Endothelial cell of umbilical vein (primary cell): ENCODE measurements at regions not wholly inside any gene's neighbourhood (a gene's known extent, or its start where the extent isn't known, plus 50 kb on each side); places are given as distances from the start of the nearest gene placed in this dataset.

Source experiments
- BruUV-seq: library from RNA; stranded (reverse); fragments of 400-500 nt; replicated peaks from 2 replicates; lab custom pipeline; 2021; lab: Mats Ljungman, UMichigan
- CTCF ChIA-PET: fragments of 300-600, 350-600 bp; sonication (Branson Sonifier 250); formaldehyde crosslinking; loops from one replicate; lab custom pipeline; 2021; ENCODE audit warnings: antibody characterized with exemption, inconsistent platforms; lab: Charles Lee
- POLR2A ChIA-PET: fragments of 300-600, 350-600 bp; sonication (Branson Sonifier 250); formaldehyde crosslinking; loops from one replicate; lab custom pipeline; 2021; ENCODE audit warnings: antibody characterized with exemption, inconsistent platforms; lab: Charles Lee
- DNase-seq: peaks from one replicate; pipeline ENCODE4 v3.0.0-alpha.2; 2011; ENCODE audit warnings: low read depth, low spot score
- FAIRE-seq: peaks from 2 replicates; lab custom pipeline; 2011; peaks lifted over from hg19 to GRCh38; lab: Jason Lieb, UNC
- H2AFZ ChIP-seq: 2 replicates; pipeline ENCODE4 v1.6.0; 2012; ENCODE audit warnings: low read depth, low read length, control low read depth, inconsistent platforms
- H3K27ac ChIP-seq: 2 replicates; pipeline ENCODE4 v1.5.1; 2011; ENCODE audit warnings: low read depth, mild to moderate bottlenecking, control low read depth, low read length, moderate library complexity; ENCODE audit not compliant: insufficient read depth
- H3K27me3 ChIP-seq, 2 experiments: 2 replicates each; pipeline versions ENCODE4 v1.6.0 to v1.6.1; 2011; ENCODE audit warnings: low read length in 2 of 2, mixed read lengths in 1 of 2; ENCODE audit not compliant: control insufficient read depth in 2 of 2, insufficient read depth in 2 of 2
- H3K36me3 ChIP-seq, 2 experiments: 2 replicates in 1 of 2; 3 replicates in 1 of 2; pipeline ENCODE4 v1.5.1; 2011; ENCODE audit warnings: low read length in 2 of 2, mild to moderate bottlenecking in 1 of 2, moderate library complexity in 1 of 2; ENCODE audit not compliant: control insufficient read depth in 2 of 2, insufficient read depth in 2 of 2; ENCODE audit errors: extremely low read depth in 1 of 2
- H3K4me1 ChIP-seq: 3 replicates; pipeline ENCODE4 v1.5.1; 2011; ENCODE audit warnings: mild to moderate bottlenecking, low read length; ENCODE audit not compliant: control insufficient read depth, insufficient read depth; ENCODE audit errors: extremely low read depth
- H3K4me2 ChIP-seq: 2 replicates; pipeline ENCODE4 v1.6.1; 2011; ENCODE audit warnings: low read length, control low read depth, mixed read lengths; ENCODE audit not compliant: insufficient read depth
- H3K4me3 ChIP-seq, 3 experiments: fragments of 200-600 bp in 1 of 3; sonication (generic), shearing (Covaris generic) in 1 of 3; replicated peaks in 1 of 3; 2 replicates each; pipeline ENCODE4 v1.5.1; 2011 to 2016; ENCODE audit warnings: control low read depth in 3 of 3, low read length in 3 of 3, mild to moderate bottlenecking in 2 of 3, inconsistent platforms in 1 of 3, low read depth in 1 of 3, moderate library complexity in 1 of 3; ENCODE audit not compliant: insufficient read depth in 1 of 3
- H3K79me2 ChIP-seq: 2 replicates; pipeline ENCODE4 v1.6.0; 2012; ENCODE audit warnings: low read length, inconsistent platforms; ENCODE audit not compliant: control insufficient read depth, insufficient read depth
- H3K9ac ChIP-seq: replicated peaks from 2 replicates; pipeline ENCODE3; 2011; ENCODE audit warnings: low read length, control low read depth; ENCODE audit not compliant: insufficient read depth; ENCODE audit errors: extremely low read depth
- H3K9me1 ChIP-seq: replicated peaks from 3 replicates; pipeline ENCODE4 v1.6.0; 2011; ENCODE audit warnings: mild to moderate bottlenecking, low read length; ENCODE audit not compliant: control insufficient read depth, insufficient read depth; ENCODE audit errors: extremely low read depth
- H3K9me3 ChIP-seq: replicated peaks from 2 replicates; pipeline ENCODE4 v1.5.1; 2012; ENCODE audit warnings: low read length, inconsistent platforms; ENCODE audit not compliant: control insufficient read depth, insufficient read depth
- H4K20me1 ChIP-seq: replicated peaks from 2 replicates; pipeline ENCODE3; 2011; ENCODE audit warnings: mild to moderate bottlenecking, low read length; ENCODE audit not compliant: control insufficient read depth, insufficient read depth; ENCODE audit errors: extremely low read depth
- CTCF ChIP-seq, 2 donors: IDR thresholded peaks; 1 replicate in 1 of 2; 2 replicates in 1 of 2; pipeline ENCODE4 v1.5.1; 2011; ENCODE audit warnings: low read length in 2 of 2, mild to moderate bottlenecking in 2 of 2, moderate library complexity in 2 of 2, control low read depth in 1 of 2, inconsistent platforms in 1 of 2, low read depth in 1 of 2; ENCODE audit not compliant: insufficient read depth in 1 of 2; ENCODE audit errors: extremely low read depth in 1 of 2
- EZH2 ChIP-seq: IDR thresholded peaks from 2 replicates; pipeline ENCODE4 v1.6.1; 2012; ENCODE audit warnings: borderline replicate concordance, low read depth, mild to moderate bottlenecking, moderate library complexity, low read length, inconsistent platforms; ENCODE audit not compliant: severe bottlenecking
- FOS ChIP-seq: IDR thresholded peaks from 2 replicates; pipeline ENCODE4 v1.6.1; 2011; ENCODE audit warnings: mild to moderate bottlenecking, low read length, moderate library complexity, borderline replicate concordance; ENCODE audit not compliant: insufficient read depth
- GATA2 ChIP-seq: IDR thresholded peaks from 2 replicates; pipeline ENCODE4 v1.7.0; 2011; ENCODE audit warnings: low read depth, mild to moderate bottlenecking, moderate library complexity, mixed read lengths, low read length; ENCODE audit not compliant: insufficient read length, insufficient read depth
- JUN ChIP-seq: IDR thresholded peaks from 2 replicates; pipeline ENCODE4 v1.6.1; 2011; ENCODE audit warnings: borderline replicate concordance, low read depth; ENCODE audit not compliant: insufficient read length, insufficient read depth
- MAX ChIP-seq: IDR thresholded peaks from 2 replicates; pipeline ENCODE4 v1.6.1; 2011; ENCODE audit not compliant: insufficient read depth, insufficient read length
- MYC ChIP-seq: IDR thresholded peaks from one replicate; pipeline ENCODE4 v1.6.1; 2011; ENCODE audit warnings: mild to moderate bottlenecking, low read depth, low read length
- POLR2A ChIP-seq: IDR thresholded peaks from 2 replicates; pipeline ENCODE4 v1.6.1; 2012; ENCODE audit warnings: low read depth, mild to moderate bottlenecking, control low read depth, low read length
- POLR2AphosphoS5 ChIP-seq: IDR thresholded peaks from 2 replicates; pipeline ENCODE4 v1.6.1; 2012; ENCODE audit warnings: low read depth, mild to moderate bottlenecking, control low read depth, low read length, moderate library complexity; ENCODE audit not compliant: insufficient read depth
- dilution Hi-C: fragments of 300-500 bp; cut with MboI; formaldehyde crosslinking; loops from one replicate; pipeline ENCODE4 v1.15.0; 2019; ENCODE audit warnings: low sequenced_read_pairs; ENCODE audit not compliant: extremely low pct_ligation_motif_present
- intact Hi-C: fragments of 100-400 bp; cut with micrococcal nuclease; formaldehyde crosslinking; loops from one replicate; pipeline ENCODE4 v1.10.0; 2022

GRCh38 chr10:130416334-130417150, 280.4 kb downstream of the GLRX3 start:
- Histone ChIP-seq H3K4me2 (no peak overlapping the region), H3K27ac (no peak overlapping the region), H3K79me2 (no peaks in the 10 kb centered on the region), H3K9ac (no peak overlapping the region), H3K27me3 (no peaks in the 10 kb centered on the region), H4K20me1 (no peaks in the 10 kb centered on the region), H3K9me3 (peaks cover 2% of the 10 kb centered on the region), H3K4me1 (no peaks in the 10 kb centered on the region), H2AFZ (no peak overlapping the region), H3K9me1 (no peaks in the 10 kb centered on the region), H3K36me3 (no peaks in the 10 kb centered on the region), H3K4me3 (no peak overlapping the region)
- FAIRE-seq (no peak), DNase-seq (no peak)
- dilution Hi-C loops = no loop called here
- TF ChIP-seq FOS = no peak
- TF ChIP-seq POLR2AphosphoS5 = no peak
- no peak for TF ChIP-seq JUN
- no peak for TF ChIP-seq GATA2
- no peak for TF ChIP-seq MAX
- TF ChIP-seq MYC = no peak
- no peak for TF ChIP-seq POLR2A
- no peak for TF ChIP-seq CTCF (IDR thresholded peaks at IDR 0.05; ENCODE audit: extremely low read depth in 1 of 2, insufficient read depth in 1 of 2, low read depth in 1 of 2, low read length in 2 of 2)
- TF ChIP-seq EZH2 = no peak
- BruUV-seq = no TSS peak
- ChIA-PET POLR2A (no interaction called here), CTCF (no interaction called here)
- intact Hi-C loops = no loop called here
